ENCODE measurements at regions not wholly inside any gene's neighbourhood (a gene's known extent, or its start where the extent isn't known, plus 50 kb on each side); places are given as distances from the start of the nearest gene placed in this dataset.

GRCh38 chr14:43956741-43957140 is 550.3 kb downstream of the FSCB start:
- TF ChIP-seq, protein P1, sequence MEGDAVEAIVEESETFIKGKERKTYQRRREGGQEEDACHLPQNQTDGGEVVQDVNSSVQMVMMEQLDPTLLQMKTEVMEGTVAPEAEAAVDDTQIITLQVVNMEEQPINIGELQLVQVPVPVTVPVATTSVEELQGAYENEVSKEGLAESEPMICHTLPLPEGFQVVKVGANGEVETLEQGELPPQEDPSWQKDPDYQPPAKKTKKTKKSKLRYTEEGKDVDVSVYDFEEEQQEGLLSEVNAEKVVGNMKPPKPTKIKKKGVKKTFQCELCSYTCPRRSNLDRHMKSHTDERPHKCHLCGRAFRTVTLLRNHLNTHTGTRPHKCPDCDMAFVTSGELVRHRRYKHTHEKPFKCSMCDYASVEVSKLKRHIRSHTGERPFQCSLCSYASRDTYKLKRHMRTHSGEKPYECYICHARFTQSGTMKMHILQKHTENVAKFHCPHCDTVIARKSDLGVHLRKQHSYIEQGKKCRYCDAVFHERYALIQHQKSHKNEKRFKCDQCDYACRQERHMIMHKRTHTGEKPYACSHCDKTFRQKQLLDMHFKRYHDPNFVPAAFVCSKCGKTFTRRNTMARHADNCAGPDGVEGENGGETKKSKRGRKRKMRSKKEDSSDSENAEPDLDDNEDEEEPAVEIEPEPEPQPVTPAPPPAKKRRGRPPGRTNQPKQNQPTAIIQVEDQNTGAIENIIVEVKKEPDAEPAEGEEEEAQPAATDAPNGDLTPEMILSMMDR (IDR thresholded peaks at IDR 0.05) = no peak
- no peak for TF ChIP-seq POLR2A (IDR thresholded peaks at IDR 0.05; ENCODE audit: low read depth)
